GM18505 (cell line): ENCODE measurements at regions not wholly inside any gene's neighbourhood (a gene's known extent, or its start where the extent isn't known, plus 50 kb on each side); places are given as distances from the start of the nearest gene placed in this dataset.

ENCODE experiments used
- ATAC-seq: cut with Tn5 transposase; IDR thresholded peaks from one replicate; pipeline ENCODE4 v1.9.1; 2021; ENCODE audit not compliant: unreplicated experiment
- POLR2A ChIP-seq: IDR thresholded peaks from 4 replicates; pipeline ENCODE4 v1.6.1; 2011; ENCODE audit warnings: borderline replicate concordance; ENCODE audit not compliant: insufficient read depth, insufficient read length; ENCODE audit errors: extremely low read depth

DNA sequence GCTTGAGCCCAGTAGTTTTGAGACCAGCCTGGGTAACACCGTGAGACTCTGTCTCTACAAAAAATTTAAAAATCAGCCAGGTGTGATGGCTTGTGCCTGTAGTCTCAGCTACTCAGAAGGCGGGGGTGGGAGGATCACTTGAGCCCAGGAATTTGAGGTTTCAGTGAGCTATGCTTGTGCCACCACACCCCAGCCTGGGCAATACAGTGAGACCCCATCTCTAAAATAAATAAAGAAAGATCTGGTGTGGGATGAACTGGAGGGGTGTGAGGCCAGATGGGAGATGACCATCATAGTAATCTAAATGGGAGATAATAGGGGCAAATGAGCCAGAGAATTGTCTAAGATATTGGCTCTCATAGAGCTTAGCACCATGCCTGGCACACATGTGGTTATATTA is 60.1 kb upstream of the TRABD2B start:
- no peak for ATAC-seq
- TF ChIP-seq POLR2A: no peak

DNA sequence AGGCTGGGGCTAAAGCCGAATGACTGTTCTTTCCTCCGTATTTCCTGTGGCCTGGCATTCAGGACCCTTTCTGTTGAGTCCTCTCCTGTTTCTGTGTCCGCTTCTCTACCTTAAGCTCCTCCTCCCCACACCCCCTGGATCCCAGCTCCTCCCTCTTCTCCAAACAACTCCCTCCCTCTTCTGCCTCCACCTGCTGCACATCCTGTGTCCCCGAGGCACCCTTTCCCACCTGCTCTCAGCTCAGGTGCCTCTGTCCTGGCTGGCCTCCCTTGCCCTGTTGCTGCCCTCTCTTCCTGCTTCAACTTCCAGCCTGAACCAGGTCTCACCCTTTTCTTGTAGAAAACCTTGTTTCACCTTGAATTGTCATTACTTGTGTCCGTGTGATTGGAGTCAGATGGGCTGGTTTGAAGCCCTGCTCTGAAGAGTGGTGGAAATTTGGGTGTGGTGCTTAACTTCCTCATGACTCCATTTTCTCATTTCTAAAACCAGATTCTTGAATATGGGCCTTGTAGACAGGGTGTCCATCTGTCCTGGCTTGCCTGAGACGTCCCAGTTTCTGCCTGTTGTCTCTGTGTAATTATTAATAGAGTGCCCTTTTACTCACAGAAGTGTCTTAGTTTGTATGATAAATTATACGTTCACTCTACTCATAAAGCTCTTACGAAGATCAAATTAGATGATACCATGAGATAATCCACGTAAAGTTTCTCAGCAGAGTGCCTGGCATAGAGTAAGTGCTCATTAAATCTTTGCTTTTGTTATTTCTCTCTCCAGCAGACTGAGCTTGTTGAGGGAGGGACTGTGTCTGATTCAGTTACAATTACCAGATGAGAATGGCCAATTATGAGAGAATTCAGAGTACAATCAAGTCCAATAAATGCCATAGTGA is 58.9 kb upstream of the TRABD2B start:
- no peak for TF ChIP-seq POLR2A
- ATAC-seq: no peak

- ATAC-seq: no peak
- no peak for TF ChIP-seq POLR2A
Measured at GRCh38 chr1:48054232-48054631, 57.0 kb upstream of the TRABD2B start.

DNA sequence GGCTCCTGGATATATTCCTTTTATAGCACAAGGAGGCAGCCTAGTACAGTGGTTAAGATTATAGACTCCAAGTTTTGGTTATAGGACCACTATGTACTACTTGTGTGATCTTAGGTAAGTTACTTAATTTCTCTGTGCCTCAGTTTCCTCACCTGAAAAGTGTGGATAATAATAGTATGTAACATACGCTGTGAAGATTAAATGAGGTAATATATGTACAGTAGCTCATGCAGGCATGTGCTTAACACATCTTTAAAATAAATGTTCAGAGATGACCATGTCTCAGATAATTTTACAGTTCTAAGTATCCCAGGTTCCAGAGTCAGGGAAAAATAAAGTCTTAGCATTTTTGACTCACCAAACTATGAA is 55.7 kb upstream of the TRABD2B start:
- ATAC-seq: no peak
- TF ChIP-seq POLR2A: no peak

DNA sequence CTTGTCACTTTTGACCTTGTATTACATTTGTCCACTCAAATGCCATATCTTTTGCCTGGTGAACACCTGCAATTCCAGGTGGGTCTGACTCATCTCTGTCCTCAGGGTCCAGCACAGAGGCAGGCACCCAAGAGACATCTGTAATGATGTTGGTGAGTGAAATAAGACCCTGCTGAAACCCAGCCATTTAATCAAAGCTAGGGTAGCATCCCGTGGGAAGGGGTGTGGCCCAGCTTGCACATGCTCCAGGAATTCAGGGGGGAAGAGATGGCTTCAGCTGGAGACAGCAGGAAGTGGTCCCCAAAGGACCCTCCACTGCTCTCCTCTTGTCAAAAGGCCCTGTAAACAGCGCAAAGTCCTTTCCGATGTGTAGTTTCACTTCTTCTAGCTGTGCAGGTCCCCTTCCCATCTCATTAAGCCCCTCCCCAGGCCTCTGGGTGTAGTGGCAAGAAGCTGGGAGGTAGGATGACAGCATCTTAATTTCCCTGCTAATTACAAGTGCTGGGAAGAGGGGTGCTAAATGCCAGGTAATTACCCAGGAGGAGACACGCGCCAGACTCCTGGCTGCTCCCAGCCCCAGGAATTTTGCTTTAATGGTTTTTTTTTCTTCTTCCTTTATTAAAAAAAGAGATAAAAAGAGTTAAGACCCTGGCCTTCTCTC is 54.4 kb upstream of the TRABD2B start:
- no peak for ATAC-seq
- no peak for TF ChIP-seq POLR2A

- TF ChIP-seq POLR2A: no peak
- ATAC-seq: no peak
Measured at GRCh38 chr1:48049823-48050535, 52.8 kb upstream of the TRABD2B start.

DNA sequence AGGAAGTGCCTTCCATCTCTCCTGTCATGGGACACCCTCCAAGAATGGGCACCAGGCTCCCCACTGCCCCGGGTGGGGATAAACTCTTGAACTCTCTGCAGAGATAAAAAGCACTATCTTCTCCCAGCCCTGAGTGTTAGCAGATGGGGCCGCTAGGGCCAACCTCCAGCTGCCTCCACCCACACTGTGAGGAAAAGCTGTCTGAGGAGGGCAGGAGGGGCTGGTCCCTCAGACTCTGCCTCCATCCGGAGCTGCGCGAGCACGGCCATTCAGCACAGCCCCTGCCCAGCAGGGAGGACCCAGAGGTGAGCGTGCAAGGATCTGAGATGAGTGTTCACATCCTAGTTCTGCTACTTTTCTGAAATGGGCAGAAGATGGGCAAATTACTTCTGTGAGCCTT is 51.8 kb upstream of the TRABD2B start:
- no peak for ATAC-seq
- no peak for TF ChIP-seq POLR2A

DNA sequence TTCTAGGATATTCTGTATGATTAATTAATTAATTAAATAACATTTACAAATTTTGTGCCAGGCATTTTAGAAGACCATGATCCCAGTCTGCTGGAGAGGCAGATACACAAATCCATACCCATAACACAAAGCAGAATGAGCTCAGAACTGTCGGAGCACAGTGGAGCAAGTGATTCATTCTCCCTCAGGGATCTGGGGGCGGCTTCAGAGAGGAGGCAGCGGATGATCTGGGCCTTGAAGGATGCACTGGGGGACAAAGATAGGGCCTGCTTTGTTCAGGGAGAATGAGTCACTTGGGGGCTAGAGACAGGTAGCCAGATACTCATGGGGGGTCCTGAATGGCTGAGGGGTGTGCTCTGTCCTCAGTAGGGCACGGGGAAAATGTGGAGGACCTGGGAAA is 50.9 kb upstream of the TRABD2B start:
- TF ChIP-seq POLR2A: no peak
- no peak for ATAC-seq

DNA sequence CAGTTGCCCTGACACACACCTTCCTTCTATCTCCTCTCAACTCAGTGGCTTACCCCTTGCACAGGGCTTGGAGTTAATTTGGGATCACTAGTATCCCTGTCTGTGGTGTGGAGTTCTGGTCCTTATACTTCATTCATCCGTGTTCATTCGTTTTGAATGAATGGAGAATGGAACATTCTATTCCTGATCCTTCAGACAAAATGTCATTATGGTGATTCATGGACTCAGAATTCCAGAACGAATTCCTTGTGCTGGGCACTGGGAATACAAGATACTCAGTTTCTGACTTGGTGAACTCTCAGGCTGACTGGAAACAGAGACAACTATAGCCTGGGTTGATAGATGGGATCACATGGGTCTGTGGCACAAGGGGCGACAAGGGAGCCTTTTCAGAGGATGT is 49.9 kb upstream of the TRABD2B start:
- no peak for TF ChIP-seq POLR2A
- no peak for ATAC-seq
